HL-60 (cell line): ENCODE measurements at regions not wholly inside any gene's neighbourhood (a gene's known extent, or its start where the extent isn't known, plus 50 kb on each side); places are given as distances from the start of the nearest gene placed in this dataset.

Experiments
- CTCF ChIP-seq: IDR thresholded peaks from one replicate; pipeline ENCODE4 v1.5.1; 2011; ENCODE audit warnings: low read length, control low read depth, inconsistent platforms; ENCODE audit not compliant: insufficient read depth
- GABPA ChIP-seq: IDR thresholded peaks from 2 replicates; pipeline ENCODE4 v1.6.1; 2012; ENCODE audit warnings: low read depth
- SPI1 ChIP-seq: IDR thresholded peaks from 2 replicates; pipeline ENCODE4 v1.6.1; 2012; ENCODE audit warnings: low read depth, mild to moderate bottlenecking, borderline replicate concordance

DNA sequence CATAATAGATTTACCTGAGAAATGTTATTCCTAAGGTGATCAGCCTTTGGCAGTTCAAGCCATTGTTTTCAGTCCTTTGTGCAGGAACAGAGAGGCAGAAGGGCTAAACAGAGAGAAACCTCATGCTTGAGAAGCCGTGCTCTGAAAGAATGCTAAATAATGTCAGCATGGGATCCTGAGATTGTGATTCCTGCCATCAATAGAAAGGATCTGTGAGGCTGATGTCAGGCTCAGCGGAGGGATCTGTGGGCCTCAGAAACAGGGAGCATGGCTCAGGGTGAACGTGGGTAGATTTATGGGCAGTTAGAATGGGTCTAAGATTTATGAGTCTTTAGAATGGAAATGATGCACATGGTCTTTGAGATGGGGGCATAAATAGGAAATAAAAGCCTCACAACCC lies 439.2 kb upstream of the IGFBP3 start:
- TF ChIP-seq GABPA (no peak), SPI1 (no peak), CTCF (no peak)
